ENCODE measurements at regions not wholly inside any gene's neighbourhood (a gene's known extent, or its start where the extent isn't known, plus 50 kb on each side); places are given as distances from the start of the nearest gene placed in this dataset.

- DNase-seq, result no peak
These were observed 80.8 kb downstream of the FOXA2 start for GRCh38 chr20:22503577-22503976.

GRCh38 chr20:22502731-22503191 is 81.6 kb downstream of the FOXA2 start:
- no peak for DNase-seq

DNA sequence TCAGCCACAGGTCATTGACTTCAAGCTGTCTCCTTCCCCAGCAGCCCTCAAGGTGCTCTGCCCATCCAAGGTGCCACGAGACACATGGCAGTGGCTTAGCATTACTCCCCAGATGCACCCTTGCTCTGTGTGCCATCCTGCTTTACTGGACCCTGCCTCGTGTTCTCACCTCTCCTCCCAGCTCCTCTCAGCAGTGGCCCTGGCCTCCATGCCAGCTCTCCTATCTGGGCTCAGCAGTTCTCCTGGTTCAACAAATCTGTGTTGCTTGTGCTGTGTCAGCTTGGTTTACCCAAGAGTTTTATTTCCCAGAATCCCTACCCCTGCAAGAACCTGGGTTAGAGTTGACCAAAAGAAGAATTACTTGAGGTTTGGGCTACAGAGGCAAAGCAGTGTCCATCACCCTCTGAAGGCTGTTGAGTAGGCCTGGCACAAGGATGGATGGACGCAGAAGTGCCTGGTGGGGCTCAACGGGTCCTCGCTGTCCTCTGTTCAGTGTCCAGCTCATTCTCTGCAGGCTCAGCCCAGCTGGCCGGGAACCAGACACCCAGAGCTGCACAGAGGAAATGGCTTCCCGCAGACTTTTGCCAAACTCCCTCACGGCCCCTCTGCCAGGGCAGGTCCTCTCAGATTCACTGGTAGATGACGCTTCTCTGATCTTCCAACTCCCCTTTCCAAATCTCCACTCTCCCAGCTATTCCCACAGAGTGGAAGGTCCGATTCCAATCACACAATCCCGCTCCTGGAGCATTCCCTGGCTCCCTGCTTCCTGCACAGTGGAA is 82.6 kb downstream of the FOXA2 start:
- no peak for DNase-seq

DNA sequence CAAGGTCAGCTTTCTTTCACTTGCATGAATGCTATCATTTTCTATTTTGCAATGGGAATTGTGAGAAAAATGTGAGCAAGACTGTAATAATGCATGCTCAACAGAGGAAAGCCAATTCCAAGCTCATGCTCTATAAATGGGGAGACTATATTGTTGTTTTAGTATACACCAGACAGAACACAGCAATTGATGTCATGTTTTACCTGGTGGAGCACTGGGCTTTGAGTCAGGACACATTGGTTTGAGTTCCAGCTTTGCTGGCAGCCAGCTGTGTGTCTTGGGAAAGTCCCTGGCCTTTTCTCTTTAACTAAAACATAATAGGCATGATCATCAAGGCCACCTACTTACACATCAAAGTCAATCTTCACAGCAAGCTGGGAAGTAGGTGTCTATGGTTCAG is 83.3 kb downstream of the FOXA2 start:
- no peak for DNase-seq

DNA sequence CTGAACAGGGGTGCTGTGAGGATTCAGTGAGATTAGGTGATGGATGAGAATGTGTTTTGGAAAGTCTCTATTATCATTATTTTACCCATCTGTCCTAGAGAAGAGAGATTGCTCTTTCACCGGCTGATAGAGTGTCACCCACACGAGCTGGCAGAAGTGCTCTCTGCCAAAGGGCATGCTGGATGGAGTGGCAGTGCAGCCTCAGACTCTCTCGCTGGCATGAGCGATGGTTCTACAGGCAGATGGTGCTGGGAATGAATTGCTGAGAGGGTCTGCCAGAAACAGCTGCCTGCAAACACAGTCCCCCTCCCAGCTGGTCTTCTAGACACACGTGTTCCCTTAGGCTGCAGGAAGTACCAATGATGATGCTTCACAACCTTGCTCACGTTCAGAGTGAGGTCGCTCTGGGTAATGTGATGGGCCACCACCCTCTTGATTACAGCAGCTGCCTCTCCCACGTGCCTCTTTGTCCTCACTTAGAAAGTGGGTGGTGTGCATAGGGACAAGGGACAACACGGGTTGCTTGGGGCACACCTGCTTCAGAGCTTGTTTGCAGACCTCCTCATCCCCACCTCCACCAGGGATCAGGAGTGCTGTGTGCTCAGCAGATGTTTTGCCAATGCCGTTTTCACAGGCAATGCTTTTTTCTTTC is 84.7 kb downstream of the FOXA2 start:
- DNase-seq, result no peak

GRCh38 chr20:22496817-22497216 is 87.6 kb downstream of the FOXA2 start:
- no peak for DNase-seq

- no peak for DNase-seq
These were observed 88.6 kb downstream of the FOXA2 start for GRCh38 chr20:22495789-22496188.

DNA sequence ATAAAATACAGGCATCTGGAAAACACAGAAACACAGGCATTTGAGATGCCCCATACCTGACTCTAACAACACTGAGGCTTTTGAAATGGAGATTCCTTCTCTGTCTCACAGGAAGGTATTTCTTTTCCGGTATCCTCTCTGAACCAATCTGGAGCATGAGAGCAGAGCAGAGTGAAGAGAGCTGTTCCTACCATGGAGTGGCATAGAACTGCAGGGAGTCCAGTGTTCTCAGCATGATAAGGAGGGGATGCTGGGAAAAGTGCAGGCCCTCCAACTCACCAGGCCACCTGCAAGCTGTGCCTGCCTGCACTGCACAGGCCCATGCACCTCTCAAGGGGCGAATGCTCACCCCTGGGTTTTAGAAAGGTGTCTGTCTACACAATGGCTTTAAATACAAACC is 89.2 kb downstream of the FOXA2 start:
- DNase-seq, result no peak

DNA sequence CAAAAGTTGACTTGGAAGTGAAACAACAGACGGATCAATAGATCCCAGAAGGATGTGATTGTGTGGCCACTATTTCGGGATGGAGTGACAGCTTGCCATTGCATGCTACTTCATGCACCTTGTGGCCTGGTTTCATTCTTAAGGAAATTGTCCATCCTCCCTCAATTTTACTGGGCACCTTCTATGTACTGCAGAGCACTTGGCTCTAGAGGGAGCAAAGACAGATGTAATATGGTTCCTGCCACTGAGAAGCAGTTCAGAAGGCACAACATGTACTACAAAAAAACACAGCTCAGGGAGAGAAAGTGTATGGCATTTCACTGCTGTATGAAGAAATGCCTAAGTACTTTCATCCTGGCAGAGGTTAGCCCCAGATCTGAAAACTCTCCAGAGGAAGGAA is 91.9 kb downstream of the FOXA2 start:
- no peak for DNase-seq

DNA sequence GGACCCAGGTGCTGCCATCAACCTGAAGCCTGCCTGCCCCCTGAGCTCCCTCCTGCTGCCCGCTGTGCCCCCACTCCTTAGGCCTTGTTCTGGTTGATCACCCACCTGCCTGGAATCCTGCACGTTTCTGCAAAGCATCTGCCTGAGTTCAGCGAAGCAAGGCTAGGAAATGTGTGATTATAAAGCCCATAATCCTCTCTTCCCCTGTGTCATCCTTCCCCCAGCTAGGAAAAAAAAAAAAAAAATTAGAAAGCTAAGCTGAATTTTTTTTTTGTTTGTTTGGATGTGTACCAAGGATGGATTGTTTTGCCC is 93.2 kb downstream of the FOXA2 start:
- no peak for DNase-seq

DNA sequence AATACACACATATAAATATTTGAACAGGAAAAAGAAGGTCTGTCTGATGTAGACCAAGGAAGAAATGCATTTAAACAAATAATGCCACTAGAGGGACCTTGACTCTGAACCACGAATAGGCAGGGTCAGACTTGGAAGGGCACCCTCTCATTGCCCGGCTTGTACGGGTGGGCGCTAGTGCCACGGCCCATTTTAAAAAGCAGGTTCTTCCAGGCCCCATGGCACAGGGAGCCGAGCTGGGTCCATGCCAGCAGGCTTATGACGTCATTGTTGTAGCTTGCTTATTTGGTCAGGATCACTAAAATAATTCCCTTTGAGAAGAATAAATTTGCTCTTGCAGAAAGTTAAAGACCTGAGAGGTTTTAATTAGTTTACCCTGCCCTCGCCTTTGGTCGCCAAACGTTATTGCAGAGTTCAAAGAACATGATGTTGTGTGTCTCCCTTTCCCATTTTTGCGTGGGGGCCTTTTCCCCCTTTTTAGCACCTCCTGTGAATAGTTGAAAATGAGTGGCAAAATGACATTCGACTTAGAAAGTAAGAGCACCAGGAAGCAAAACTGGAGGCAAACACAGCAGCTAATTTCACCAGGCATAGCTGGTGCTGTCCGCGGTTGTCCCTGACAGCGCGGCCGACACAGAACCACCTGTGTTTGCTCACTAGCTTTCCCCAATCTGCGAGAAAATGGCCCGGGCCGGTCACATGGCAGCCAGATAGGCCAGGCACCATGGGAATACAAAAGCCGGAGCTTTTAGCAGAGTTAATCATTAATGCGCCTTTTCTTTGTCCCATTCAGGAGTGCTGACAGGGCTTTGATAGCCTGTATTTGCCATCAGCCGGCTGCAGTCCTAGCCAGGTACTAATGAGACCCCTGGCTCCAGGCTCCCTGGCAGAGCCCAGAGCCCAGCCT is 93.8 kb downstream of the FOXA2 start:
- no peak for DNase-seq

- no peak for DNase-seq
These were observed 94.6 kb downstream of the FOXA2 start for GRCh38 chr20:22489626-22490286.

- no peak for DNase-seq
These were observed 104.0 kb downstream of the FOXA2 start for GRCh38 chr20:22480336-22480735.

GRCh38 chr20:22475662-22476061 is 108.7 kb downstream of the FOXA2 start:
- DNase-seq, result no peak

- no peak for DNase-seq
These were observed 110.1 kb downstream of the FOXA2 start for GRCh38 chr20:22474224-22474623.

DNA sequence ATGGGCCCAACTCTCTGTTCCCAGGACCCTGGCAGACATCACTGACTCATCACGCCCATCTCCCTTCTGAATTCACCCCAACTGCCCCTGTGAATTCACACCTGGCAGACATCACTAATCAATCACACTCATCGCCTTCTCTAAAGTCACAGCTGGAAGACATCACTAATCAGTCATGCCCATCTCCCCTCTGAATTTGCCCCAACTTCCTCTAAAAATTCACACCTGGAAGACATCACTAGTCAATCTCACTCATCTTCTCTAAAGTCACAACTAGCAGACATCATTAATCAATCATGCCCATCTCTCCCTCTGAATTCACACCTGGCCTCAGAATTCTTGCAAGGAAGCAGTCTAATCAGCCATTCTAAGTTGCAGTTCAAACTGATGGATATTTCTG is 111.1 kb downstream of the FOXA2 start:
- DNase-seq, result no peak

GRCh38 chr20:22472447-22473100 is 111.8 kb downstream of the FOXA2 start:
- no peak for DNase-seq

DNA sequence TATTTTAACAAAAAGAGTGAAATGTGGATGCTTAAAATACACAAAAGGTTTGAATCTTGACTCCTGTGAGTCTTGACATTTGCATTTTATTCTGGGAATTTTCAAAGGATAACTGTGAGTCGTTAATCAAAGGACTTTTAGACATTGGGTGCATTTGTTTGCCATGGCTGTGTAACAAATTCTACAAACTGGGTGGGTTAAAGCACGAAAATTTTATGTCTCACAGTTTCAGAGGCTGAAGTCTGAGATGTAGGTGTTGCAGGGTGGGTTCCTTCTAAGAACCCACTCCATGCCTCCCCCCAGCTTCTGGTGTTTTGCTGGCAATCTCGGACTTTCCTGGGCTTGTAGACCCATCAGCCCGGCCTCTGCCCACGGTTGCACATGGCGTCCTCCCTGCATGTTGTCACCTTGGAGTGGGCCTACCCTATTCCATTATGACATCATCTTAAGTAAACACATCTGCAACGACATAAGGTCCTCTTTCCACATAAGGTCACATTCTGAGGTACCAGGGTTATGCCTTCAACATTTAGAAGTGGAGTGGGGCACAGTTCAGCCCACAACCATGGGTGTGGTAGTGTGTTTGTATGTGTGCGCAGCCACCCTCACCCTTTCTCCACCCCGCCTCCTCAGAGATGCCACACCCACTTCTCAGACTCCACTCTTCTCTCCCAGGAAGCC is 113.1 kb downstream of the FOXA2 start:
- no peak for DNase-seq

- DNase-seq, result no peak
These were observed 113.7 kb downstream of the FOXA2 start for GRCh38 chr20:22470620-22471026.

GRCh38 chr20:22466447-22467171 is 117.8 kb downstream of the FOXA2 start:
- no peak for DNase-seq
